Brain pericyte (primary cell): ENCODE measurements at regions not wholly inside any gene's neighbourhood (a gene's known extent, or its start where the extent isn't known, plus 50 kb on each side); places are given as distances from the start of the nearest gene placed in this dataset.
"Not testable (repeated sequence)": the region's sequence is repeated elsewhere in the genome, so short reads cannot be mapped to it uniquely, and the experiment has no call there.

ENCODE experiments used
- DNase-seq: peaks from one replicate; pipeline ENCODE4 v3.0.0-alpha.2; 2012; ENCODE audit warnings: low read depth, low spot score

DNA sequence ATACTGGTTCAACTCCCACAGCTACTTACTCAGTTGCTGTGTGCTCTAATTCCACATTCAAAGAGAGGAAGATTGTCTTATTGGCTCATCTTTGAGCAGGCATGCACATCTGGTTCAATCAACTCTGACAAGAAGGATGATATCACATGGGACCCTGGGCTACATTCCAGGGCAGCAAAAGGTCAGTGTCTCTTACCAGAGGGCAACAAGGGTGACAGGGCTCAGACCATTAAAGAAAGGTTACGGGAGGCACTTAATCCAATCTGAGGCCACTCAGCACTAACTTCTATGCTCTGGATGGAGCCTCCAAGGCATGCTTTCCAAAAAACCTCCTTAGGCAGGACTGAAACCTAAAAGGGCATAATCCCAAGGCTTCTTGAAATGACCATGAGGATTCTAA is 549.4 kb upstream of the API5 start:
- no peak for DNase-seq

DNA sequence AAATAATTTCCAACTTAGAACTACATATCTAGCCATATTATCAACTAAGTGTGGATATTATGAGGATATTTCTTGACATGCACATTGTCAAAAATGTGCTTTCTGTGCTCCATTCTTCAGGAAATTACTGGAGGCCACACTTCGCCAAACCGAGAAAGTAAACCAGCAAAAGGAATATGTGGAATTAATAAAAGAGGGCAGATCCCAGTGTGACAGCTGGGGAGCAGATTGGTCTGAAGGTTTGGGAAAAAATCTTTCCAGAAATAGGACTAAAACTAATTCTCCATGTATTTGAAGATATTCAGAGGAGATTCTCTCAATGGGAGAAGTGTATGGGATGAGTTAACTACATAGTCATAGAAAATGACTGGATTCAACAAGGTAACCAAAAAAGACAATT is 546.9 kb upstream of the API5 start:
- DNase-seq, result no peak

DNA sequence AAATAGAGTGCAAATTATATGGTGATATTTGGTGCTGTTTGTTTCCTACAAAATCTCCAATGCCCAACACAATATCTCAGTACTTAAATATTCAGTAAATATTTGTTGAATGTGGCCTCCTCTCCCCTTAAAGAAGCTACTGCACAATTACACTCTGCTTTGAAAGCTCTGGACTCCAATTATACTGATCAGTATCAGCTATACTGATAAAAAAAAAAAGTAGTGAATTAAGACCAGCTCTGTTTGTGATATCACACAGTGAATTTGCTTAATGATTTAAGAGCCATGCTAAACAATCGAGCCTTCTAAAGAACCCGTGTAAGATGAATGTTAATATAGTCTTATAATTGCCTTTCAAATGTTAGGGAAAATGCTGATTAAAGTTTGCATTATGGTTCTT is 543.2 kb upstream of the API5 start:
- no peak for DNase-seq

DNA sequence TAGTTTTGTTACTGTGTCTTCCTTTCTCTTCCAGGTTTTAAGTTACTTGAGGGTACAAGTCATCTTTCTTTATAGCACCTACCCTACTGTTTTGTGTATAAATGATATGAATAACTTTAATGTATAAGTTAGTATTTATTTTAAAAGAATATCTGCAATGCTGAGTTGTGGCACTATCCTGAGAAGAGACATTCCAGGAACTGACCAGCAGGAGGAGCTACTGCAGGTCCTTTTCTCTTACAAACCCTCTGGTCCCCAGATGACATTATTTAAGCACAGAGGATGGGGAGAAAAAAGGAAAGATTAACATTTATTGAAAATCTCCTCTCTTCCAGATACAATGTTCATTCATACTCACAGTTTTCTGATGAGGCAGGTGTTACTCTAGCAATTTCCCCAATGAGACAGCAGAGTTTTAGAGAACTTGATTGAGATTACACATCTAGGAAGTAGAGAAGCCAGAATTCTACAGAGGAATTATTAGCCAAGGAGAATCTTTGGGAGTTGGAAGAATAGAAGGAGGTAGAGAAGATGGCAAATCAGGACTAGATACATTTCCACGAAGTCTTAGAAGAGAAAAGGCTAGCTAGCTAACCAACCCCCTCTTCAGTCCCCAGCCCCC is 541.2 kb upstream of the API5 start:
- no peak for DNase-seq

DNA sequence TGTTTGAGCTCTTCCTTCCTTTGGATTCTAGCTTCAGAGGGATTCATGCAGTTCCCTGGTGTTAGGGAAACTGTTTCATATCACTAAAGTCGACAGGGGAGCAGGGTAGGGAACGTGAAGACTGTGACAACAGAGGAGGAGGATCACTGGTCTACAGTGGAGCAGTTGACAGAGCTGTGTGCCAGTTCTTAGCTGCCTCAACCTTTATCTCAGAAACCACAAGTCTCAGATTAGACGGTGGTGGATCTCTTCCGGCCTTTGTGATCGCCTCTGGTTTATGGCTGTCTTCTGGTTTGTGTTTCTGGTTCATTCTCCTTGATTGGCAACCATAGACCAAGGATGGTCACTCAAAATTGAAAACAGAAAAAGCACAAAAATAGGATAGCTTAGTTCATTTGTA is 538.9 kb upstream of the API5 start:
- DNase-seq, result no peak

DNA sequence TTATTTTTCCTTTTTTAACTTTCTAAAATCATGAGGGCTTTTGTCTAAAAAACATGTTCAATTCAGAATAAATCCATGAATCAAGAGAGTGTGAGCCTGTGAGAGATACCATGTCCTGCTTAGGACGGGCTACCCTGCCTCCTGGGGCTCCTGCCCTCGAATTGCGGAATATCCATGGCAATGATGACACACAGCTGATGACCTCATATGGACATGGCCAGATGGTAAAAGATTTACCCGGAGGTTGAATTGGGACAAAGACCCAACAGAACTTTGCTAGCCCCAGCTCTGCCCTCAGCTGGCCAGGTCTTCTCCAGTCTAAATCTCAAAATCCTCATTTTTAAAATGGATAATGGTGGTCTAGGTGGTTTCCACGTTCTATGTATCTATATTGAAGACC is 538.1 kb upstream of the API5 start:
- DNase-seq, result no peak

DNA sequence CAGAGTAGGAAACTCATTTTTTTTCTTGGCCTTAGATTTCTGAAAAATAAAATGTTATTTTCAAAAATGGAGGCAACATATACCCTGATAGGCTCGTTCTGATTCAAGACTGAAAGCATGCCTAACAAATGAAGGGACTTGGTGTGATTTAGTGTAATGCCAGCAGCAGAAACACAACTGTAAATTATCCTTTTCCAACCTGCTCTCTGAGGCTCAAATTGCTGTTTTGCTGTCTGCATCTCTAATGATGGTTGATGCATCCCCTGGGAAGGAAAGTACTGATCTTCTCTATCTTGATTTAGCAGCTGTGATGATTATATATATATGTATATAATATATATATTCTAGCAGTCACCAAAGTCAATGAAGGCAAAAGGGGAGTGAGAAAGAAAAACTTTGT is 537.2 kb upstream of the API5 start:
- no peak for DNase-seq

DNA sequence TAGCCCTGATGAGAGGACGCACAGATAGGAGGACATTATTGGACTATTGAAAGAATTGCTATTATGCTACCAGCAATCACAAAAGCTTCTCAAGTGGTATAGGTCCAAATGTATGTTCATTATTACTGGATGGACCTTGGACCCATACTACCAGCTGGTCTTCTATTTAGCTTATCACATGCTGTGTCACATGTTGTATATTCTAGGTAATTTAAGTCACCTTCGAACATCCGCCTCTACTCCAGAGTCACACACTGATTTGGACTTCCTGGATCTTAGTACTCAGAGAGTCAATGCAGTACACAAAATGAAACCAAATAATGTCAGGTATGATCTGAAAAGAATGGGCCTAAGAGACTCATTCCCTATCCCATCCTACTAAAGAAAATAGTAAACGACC is 534.0 kb upstream of the API5 start:
- no peak for DNase-seq

DNA sequence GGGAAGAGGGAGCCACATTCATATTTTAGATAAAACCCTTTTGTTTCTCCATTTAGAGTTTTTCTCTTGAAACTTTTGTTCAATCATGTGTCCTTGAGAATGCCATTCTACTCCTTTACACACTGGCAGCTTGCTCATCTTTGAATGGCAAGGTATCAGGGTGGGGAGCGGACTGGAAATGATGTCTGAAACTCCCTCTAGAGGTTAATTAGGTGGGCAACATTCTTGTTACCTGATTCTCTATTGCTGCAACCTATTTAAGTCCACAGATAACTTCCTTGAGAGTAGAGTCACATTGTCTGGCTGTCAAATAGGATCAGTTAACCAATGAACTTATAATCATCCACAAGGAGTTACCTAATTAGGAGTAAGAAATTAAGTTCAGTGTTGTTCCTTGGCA is 533.6 kb upstream of the API5 start:
- no peak for DNase-seq

DNA sequence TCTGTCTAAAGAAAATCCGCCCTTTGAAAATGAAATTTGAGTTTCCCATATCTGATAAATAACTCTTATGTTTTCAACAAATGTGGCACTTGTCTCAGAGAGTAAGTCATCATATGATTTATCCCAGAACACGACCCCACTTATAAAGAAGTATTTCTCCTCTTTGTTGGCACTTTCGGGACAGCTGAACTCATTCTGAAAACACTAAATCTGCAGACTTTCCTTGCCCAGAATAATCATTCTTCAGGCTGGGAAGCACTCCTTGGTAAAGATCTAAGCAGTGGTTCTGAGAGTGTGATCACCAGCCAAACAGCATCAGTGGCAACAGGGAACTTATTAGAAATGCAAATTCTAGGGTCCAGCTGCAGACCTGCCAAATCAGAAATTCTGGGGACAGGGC is 532.2 kb upstream of the API5 start:
- no peak for DNase-seq

DNA sequence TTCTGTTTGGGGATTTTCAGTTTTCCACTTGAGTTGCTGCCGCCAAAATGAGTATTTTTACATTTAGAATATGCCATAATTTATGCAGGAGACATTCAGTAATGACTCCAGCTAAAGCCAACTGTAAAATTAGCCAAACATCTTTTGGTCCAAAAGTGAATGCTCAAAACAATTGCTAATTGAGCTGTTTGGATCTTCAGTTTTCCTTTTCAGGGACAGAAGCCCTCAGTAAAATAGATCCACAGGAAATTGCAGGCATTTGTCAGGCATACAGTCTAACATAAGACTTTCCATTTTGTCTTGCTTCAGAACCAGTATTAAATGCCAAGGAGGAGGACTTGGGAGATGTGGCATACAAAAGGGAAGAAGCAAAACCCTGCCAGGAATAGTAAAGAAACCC is 524.8 kb upstream of the API5 start:
- no peak for DNase-seq

DNA sequence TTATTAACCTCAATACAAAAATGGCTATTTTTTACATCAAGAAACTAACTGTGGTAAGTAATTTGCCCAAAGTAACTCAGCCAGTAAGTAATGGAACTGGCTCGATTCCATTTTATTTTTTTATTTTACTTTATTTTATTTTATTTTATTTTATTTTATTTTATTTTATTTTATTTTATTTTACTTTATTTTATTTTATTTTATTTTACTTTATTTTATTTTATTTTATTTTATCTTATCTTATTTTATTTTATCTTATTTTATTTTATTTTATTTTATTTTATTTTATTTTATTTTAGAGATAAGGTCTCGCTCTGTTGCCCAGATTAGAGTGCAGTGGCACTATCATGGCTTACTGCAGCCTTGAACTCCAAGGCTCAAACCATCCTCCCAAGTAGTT is 516.3 kb upstream of the API5 start:
- not testable (repeated sequence) for DNase-seq

DNA sequence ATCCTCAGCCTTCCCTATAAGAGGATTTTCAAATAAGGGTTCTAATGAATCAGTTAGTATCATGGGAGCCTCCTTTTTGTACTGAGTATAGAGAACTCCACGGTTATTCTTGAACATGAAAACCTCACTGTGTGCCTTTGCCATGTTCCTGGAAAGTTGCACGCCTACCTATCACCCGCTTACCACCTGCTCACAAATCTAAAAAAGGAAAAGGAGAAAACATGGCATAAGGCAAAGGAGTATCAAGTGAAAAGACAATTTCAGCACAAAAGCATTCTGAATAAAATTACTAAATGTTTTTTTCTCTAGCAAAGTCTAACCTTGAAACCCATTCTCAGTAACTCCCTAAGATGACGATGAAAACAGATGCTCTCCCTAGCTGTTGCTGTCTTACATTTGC is 511.8 kb upstream of the API5 start:
- no peak for DNase-seq

DNA sequence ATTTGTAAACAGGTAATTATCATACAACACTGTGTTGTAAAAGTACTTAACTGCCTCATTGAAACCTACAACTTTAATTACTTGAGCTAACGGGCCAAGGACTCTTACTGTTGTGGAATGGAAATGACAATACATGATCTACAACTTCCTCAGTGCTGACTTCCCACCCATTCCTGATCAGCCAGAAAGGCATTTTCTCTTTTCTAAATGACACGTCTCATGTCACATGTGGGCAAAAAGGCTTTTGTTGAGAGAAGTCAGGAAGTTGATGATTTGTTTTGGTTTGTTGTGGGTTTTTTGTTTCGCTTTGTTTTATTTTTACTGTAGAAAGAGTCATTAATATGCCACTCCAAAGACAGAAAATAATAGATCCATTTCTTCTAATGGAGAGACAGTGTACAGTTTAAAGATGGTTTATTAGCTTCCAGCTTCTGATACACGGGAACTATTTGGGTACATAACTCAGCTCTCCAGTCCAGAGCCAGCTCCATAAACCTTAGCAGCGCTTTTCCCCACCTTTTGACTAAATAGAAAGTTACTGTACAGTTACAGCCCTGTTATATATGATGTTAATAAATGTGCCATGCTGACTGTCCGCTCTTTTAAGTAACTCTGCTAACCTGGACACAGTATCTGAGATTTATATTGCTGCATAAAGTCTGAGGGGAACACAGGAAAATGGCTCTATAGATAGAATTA is 509.4 kb upstream of the API5 start:
- no peak for DNase-seq

DNA sequence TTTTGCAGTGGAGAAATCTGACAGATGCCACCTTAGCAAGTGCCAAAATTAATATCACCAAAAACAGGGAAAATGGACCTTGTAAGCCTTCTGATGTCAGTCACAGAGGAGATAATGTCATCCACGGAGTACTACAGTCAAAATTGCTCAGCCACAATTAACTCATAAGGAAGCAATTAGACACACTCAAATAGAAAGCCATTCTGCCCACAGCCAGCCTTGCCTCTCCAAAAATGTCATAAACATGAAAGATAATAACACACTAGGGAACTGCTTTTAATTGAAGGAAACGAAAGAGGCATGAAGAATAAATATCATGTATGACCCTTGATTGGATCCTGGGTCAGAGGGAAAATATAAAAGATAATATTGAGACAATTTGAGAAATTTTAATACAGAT is 505.6 kb upstream of the API5 start:
- DNase-seq, result no peak

DNA sequence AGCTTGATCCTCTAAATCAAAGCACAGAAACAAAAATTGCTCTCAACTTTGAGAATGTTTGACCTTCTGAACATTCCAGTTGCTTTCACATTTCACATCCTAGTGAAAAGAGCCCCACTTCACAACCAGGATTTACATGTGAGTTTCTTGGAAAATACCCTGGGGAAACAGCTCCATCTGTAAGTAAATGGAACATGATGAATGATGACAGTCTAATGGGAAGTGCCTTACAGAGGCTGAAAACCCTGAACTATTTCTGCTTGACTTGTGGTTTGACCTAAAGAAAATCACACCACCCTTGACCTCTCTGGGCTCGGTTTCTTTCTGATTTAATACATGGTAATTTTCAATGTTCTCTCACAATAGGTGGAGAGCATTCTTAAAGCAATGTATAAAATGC is 499.4 kb upstream of the API5 start:
- DNase-seq, result no peak

DNA sequence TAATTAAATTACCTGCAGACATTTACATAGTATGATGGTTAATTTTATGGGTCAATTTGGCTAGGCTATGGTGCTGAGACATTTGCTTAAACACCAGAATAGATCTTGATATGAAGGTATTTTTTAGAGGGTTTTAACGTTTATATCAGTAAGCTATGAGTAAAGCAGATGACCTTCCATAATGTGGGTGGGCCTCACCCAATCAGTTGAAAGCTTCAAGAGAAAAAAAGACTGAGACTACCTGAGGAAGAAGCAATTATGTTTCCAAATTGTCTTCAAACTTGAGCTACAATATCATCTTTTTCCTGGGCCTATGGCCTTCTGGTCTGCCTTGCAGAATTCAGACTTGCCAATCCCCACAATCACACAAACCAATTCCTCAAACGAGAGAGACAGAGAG is 498.8 kb upstream of the API5 start:
- DNase-seq, result no peak

DNA sequence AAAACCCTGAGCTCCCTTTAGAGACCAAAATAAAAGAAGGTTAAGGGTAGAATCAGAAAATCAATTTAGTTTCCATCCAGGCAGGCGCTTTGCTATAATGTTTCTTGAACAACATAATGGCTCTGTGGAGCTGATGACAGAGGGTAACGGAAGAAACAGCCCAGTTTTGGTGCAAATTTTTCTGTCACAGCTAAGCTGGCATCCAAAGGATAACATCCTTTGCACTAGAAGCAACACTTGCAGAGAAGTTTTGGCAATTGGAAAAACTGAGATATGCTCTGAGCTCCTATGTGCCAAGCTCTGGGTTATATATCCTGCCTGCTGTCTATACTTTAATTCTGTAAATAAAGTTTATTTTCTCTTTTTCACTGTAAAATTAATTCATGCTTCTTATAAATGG is 495.3 kb upstream of the API5 start:
- DNase-seq, result no peak

DNA sequence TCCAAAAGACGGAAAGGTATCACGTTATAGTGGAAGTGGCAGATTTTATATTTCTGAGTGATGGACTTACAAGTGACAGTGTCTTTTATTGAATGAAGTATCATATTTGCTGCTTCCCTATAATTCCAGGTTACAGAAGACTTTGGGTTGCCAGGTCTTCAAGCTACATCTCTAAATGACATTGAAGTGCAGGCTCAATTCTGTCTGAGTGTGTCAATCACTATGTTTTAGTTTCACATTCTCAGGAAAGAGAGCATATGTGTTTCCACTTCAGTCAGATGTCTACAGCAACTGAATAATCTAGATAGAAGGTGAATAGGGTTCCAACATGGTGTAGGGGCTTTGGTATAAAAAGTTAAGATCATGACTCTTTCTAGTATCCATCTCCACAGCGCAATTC is 492.7 kb upstream of the API5 start:
- DNase-seq, result no peak

DNA sequence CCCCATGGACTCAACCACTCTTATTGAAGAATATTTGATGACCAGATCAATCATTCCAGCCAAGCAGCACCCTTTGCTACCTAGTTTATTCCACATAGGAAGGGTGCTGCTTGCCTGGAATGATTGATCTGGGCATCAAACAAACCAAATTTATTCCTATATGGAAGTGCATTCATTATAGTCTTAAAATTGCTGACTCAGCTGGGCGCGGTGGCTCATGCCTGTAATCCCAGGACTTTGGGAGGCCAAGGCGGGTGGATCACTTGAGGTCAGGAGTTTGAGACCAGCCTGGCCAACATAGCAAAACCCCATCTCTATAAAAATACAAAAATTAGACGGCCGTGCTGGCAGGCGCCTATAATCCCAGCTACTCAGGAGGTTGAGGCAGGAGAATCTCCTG is 489.6 kb upstream of the API5 start:
- not testable (repeated sequence) for DNase-seq

DNA sequence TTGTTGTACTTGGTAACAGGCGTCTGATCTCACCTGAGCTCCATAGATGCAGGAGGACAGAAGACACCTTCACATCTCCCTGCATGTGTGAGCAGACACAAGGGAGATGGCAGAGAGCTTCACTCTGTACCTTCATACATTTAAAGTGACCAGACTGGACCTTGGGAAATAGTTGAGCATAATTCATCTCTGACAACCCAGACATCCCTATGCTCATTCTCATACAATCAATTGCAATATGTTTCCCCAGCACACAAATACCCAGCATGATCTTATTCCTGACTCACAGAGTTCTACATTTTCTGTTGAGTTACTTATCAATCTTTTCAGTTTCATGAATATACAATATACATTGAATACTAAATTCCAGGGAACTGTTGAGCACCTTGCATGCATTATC is 488.2 kb upstream of the API5 start:
- DNase-seq, result no peak

DNA sequence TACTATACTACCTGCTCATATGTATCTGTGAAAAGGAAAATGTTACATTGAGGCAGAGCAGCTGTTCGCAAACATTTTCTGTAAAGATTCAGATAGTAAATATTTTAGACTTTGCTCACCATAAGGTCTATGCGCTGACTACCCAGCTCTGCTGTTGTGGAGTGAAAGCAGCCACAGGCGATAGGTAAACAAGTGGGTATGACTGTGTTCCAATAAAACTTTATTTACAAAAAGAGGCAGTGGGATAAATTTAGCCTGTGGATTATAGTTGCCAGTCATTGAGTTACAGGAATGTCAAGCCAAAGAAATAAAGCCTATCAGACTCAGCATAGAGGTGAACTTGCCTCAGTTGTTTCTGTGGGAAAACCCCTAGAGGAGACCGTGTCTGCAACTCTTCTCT is 487.7 kb upstream of the API5 start:
- no peak for DNase-seq

DNA sequence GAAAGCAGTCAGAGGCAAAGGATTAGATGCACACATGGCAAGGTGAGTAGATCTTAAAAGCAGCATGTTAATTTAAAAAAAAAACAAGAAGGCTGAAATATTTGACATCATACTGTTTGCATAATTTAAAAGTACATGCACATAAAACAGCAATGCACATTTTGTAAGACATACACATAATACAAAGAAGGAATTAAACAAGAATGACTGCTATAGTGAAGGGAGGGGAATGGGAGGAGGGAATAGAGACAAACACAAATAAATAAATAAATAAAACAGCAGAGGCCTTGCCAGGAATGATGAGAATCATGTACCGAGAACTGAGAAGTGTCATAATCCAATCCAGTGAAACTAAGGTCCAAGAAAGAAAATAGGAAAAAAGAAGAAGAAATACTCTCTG is 486.2 kb upstream of the API5 start:
- no peak for DNase-seq

DNA sequence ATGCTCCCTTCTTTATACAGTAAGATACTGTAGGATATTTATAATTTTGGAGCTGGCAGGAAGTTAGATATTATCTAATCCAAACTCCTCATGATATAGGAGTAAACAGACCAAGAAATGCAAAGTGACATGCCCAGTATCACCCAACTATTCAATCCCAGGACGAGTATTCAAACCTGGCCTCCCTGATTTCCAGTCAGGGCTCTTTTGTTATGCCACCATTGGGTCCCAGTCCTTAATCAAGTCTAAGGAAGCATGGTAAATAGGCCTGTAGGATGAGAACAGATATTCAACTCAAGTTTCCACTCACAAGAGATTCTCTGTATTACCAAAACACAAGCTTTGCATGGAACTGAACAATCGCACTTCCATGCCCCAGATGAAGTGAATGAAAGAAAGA is 484.0 kb upstream of the API5 start:
- no peak for DNase-seq
